K562 (cell line): ENCODE measurements at regions not wholly inside any gene's neighbourhood (a gene's known extent, or its start where the extent isn't known, plus 50 kb on each side); places are given as distances from the start of the nearest gene placed in this dataset.

Experiments used
- CBX8 ChIP-seq: fragments of 200-600 bp; sonication (generic); IDR thresholded peaks from 2 replicates; pipeline ENCODE4 v1.6.1; 2012; ENCODE audit warnings: borderline replicate concordance, mixed run types, low read depth, mild to moderate bottlenecking, moderate library complexity, mixed read lengths, low read length, control low read depth, inconsistent platforms; ENCODE audit not compliant: poor library complexity, severe bottlenecking; ENCODE audit errors: extremely low read depth
- CTCF ChIP-seq, 3 experiments: IDR thresholded peaks in 2 of 3; conservative IDR thresholded peaks in 1 of 3; 2 replicates each; pipeline ENCODE4 v1.5.1; 2011 to 2012; ENCODE audit warnings: low read length in 3 of 3, mild to moderate bottlenecking in 3 of 3, control low read depth in 2 of 3, improper control_type of control experiment in 1 of 3, inconsistent platforms in 1 of 3, low read depth in 1 of 3, mixed read lengths in 1 of 3, moderate library complexity in 1 of 3; ENCODE audit not compliant: insufficient read depth in 2 of 3
- FOXA1 ChIP-seq: fragments of 450-650 bp; IDR thresholded peaks from 2 replicates; pipeline ENCODE4 v1.6.1; 2016; ENCODE audit warnings: mild to moderate bottlenecking, borderline replicate concordance
- JUN ChIP-seq, 2 experiments: sonication (generic) in 1 of 2; formaldehyde crosslinking in 1 of 2; IDR thresholded peaks; 2 replicates each; pipeline versions ENCODE4 v1.6.1 to v1.8.0; 2012 to 2022; ENCODE audit warnings: borderline replicate concordance in 2 of 2, mild to moderate bottlenecking in 2 of 2, improper control_type of control experiment in 1 of 2, low read depth in 1 of 2, low read length in 1 of 2, missing genetic modification reagents in 1 of 2
- JUND ChIP-seq, 2 experiments: IDR thresholded peaks; 2 replicates in 1 of 2; 3 replicates in 1 of 2; pipeline ENCODE4 v1.6.1; 2011; ENCODE audit warnings: borderline replicate concordance in 2 of 2, low read depth in 2 of 2, low read length in 2 of 2, improper control_type of control experiment in 1 of 2, missing biosample characterization in 1 of 2, missing genetic modification characterization in 1 of 2, missing genetic modification reagents in 1 of 2
- L3MBTL2 ChIP-seq: fragments of 450-650 bp; IDR thresholded peaks from 2 replicates; pipeline ENCODE4 v1.6.1; 2016; ENCODE audit warnings: mild to moderate bottlenecking, moderate library complexity
- POLR2A ChIP-seq: fragments of 450-650 bp; conservative IDR thresholded peaks from 2 replicates; pipeline ENCODE4 v1.6.1; 2016
- RBM39 ChIP-seq: fragments of 200-400 bp; formaldehyde crosslinking; optimal IDR thresholded peaks from 2 replicates; pipeline ENCODE3; 2018; ENCODE audit warnings: low read depth, low read length
- SREBF2 ChIP-seq: sonication (generic); formaldehyde crosslinking; IDR thresholded peaks from 2 replicates; pipeline ENCODE4 v1.4.0; 2020; ENCODE audit warnings: mild to moderate bottlenecking, missing genetic modification reagents
- TGIF2 ChIP-seq: sonication (generic); formaldehyde crosslinking; IDR thresholded peaks from 2 replicates; pipeline ENCODE4 v1.8.1; 2022; ENCODE audit warnings: mild to moderate bottlenecking, missing genetic modification reagents, moderate library complexity
- ZFP1 ChIP-seq: fragments of 450-650 bp; formaldehyde crosslinking; IDR thresholded peaks from 2 replicates; pipeline ENCODE4 v1.4.0; 2020; ENCODE audit warnings: mild to moderate bottlenecking, mixed read lengths
- TF ChIP-seq, protein P1 (sequence below): fragments of 450-650 bp; IDR thresholded peaks from 2 replicates; pipeline ENCODE4 v1.6.1; 2016

DNA sequence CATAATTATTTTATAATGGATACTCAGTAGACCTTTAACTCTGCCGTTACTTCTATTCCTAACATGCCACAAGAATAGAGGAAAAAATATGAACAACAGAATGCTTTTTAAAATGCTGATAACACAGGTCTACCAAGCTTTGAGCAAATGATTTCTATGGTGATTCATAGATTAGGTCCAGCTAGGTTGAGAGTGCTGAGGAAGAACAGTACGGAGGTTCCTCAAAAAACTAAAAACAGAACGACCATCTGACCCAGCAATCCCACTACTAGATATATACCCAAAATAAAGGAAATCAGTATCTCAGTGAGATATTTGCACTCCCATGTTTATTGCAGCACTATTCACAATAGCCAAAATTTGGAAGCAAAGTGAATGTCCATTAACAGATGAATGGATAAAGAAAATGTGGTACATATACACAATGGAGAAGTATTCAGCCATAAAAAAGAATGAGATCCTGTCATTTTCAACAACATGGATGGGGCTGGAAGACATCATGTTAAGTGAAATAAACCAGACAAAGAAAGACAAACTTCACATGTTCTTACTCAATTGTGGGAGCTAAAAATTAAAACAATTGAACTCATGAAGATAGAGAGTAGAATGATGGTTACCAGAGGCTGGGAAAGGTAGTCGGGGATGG, 111.6 kb upstream of the SERTAD2 start:
- TF ChIP-seq CTCF (IDR thresholded peaks at IDR 0.05 in 2 of 3, conservative IDR thresholded peaks at IDR 0.05 in 1 of 3; ENCODE audit: insufficient read depth in 2 of 3, low read depth in 1 of 3, low read length in 3 of 3), result no peak
- no peak for TF ChIP-seq ZFP1 (CRISPR knock-in tag)
- no peak for TF ChIP-seq JUND (IDR thresholded peaks at IDR 0.05; ENCODE audit: borderline replicate concordance, low read depth, low read length)
- no peak for TF ChIP-seq JUND (tag; IDR thresholded peaks at IDR 0.05; ENCODE audit: borderline replicate concordance, low read depth, low read length)
- TF ChIP-seq FOXA1, result no peak
- no peak for TF ChIP-seq CBX8
- no peak for TF ChIP-seq RBM39
- TF ChIP-seq, protein P1, sequence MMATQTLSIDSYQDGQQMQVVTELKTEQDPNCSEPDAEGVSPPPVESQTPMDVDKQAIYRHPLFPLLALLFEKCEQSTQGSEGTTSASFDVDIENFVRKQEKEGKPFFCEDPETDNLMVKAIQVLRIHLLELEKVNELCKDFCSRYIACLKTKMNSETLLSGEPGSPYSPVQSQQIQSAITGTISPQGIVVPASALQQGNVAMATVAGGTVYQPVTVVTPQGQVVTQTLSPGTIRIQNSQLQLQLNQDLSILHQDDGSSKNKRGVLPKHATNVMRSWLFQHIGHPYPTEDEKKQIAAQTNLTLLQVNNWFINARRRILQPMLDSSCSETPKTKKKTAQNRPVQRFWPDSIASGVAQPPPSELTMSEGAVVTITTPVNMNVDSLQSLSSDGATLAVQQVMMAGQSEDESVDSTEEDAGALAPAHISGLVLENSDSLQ, result no peak
- no peak for TF ChIP-seq SREBF2 (CRISPR knock-in tag)
- no peak for TF ChIP-seq TGIF2
- no peak for TF ChIP-seq POLR2A
- TF ChIP-seq JUN (IDR thresholded peaks at IDR 0.05; ENCODE audit: borderline replicate concordance, low read depth, low read length), result no peak
- no peak for TF ChIP-seq JUN (CRISPR knock-in tag; IDR thresholded peaks at IDR 0.05; ENCODE audit: borderline replicate concordance)
- TF ChIP-seq L3MBTL2, result no peak
